CD14-positive monocyte (primary cell): ENCODE measurements at regions not wholly inside any gene's neighbourhood (a gene's known extent, or its start where the extent isn't known, plus 50 kb on each side); places are given as distances from the start of the nearest gene placed in this dataset.

Experiments used
- DNase-seq, 3 donors: peaks; one replicate each; pipeline ENCODE4 v3.0.0-alpha.2; 2011 to 2022
- H2AFZ ChIP-seq: 2 replicates; pipeline ENCODE4 v1.6.0; 2012; ENCODE audit warnings: mild to moderate bottlenecking, low read depth, low read length, inconsistent platforms; ENCODE audit not compliant: insufficient read depth, poor library complexity, severe bottlenecking
- H3K27ac ChIP-seq, 2 donors: 1 replicate in 1 of 2; 2 replicates in 1 of 2; pipeline ENCODE4 v1.5.1; 2012 to 2013; ENCODE audit warnings: low read length in 2 of 2, control low read depth in 1 of 2, inconsistent platforms in 1 of 2, low read depth in 1 of 2, mild to moderate bottlenecking in 1 of 2
- H3K27me3 ChIP-seq, 2 donors: one replicate each; pipeline versions ENCODE4 v1.6.0 to v1.6.1; 2011 to 2013; ENCODE audit warnings: low read length in 2 of 2; ENCODE audit not compliant: control insufficient read depth in 2 of 2, insufficient read depth in 2 of 2
- H3K36me3 ChIP-seq, 2 donors: replicated peaks in 1 of 2; 1 replicate in 1 of 2; 2 replicates in 1 of 2; pipeline versions ENCODE4 v1.5.1 to v1.6.1; 2012 to 2013; ENCODE audit warnings: low read length in 2 of 2, control low read depth in 1 of 2, inconsistent platforms in 1 of 2, mild to moderate bottlenecking in 1 of 2; ENCODE audit not compliant: insufficient read depth in 2 of 2, control insufficient read depth in 1 of 2
- H3K4me1 ChIP-seq, 2 donors: 1 replicate in 1 of 2; 2 replicates in 1 of 2; pipeline versions ENCODE4 v1.5.1 to v1.6.1; 2012 to 2013; ENCODE audit warnings: low read length in 2 of 2, control low read depth in 1 of 2, inconsistent platforms in 1 of 2, mild to moderate bottlenecking in 1 of 2, moderate library complexity in 1 of 2; ENCODE audit not compliant: insufficient read depth in 2 of 2, control insufficient read depth in 1 of 2
- H3K4me2 ChIP-seq: replicated peaks from 2 replicates; pipeline ENCODE3; 2012; ENCODE audit warnings: low read length, moderate library complexity, mild to moderate bottlenecking; ENCODE audit not compliant: poor library complexity, severe bottlenecking; ENCODE audit errors: extremely low read depth
- H3K4me3 ChIP-seq, 3 experiments: fragments of 200-600 bp in 1 of 3; sonication (generic) in 1 of 3; replicated peaks in 1 of 3; 1 replicate in 2 of 3; 2 replicates in 1 of 3; pipeline ENCODE4 v1.5.1; 2011 to 2013; ENCODE audit warnings: low read length in 3 of 3, mild to moderate bottlenecking in 3 of 3, control low read depth in 2 of 3, low read depth in 2 of 3, inconsistent platforms in 1 of 3, moderate library complexity in 1 of 3
- H3K79me2 ChIP-seq: 2 replicates; pipeline ENCODE4 v1.6.0; 2012; ENCODE audit warnings: mild to moderate bottlenecking, control low read depth, inconsistent platforms, low read length, moderate library complexity; ENCODE audit not compliant: insufficient read depth
- H3K9ac ChIP-seq: 2 replicates; pipeline ENCODE4 v1.6.0; 2017; ENCODE audit warnings: low read length, mild to moderate bottlenecking; ENCODE audit not compliant: insufficient read depth, poor library complexity, severe bottlenecking
- H3K9me3 ChIP-seq, 2 donors: replicated peaks in 1 of 2; 1 replicate in 1 of 2; 2 replicates in 1 of 2; pipeline versions ENCODE4 v1.5.1 to v1.6.1; 2012 to 2013; ENCODE audit warnings: low read length in 2 of 2, control low read depth in 1 of 2; ENCODE audit not compliant: control insufficient read depth in 1 of 2, insufficient read depth in 1 of 2
- H4K20me1 ChIP-seq: 2 replicates; pipeline ENCODE4 v1.6.0; 2012; ENCODE audit warnings: mild to moderate bottlenecking, low read length, control low read depth, moderate library complexity; ENCODE audit not compliant: insufficient read depth
- H3K27ac Mint-ChIP-seq, 7 donors: one replicate each; pipeline ENCODE4 v1.8.0; 2020; ENCODE audit warnings: mild to moderate bottlenecking in 7 of 7, mixed read lengths in 7 of 7, moderate library complexity in 6 of 7, inconsistent platforms in 2 of 7
- H3K27me3 Mint-ChIP-seq, 3 donors: one replicate each; pipeline ENCODE4 v1.8.0; 2021 to 2022; ENCODE audit warnings: low read depth in 3 of 3, mild to moderate bottlenecking in 3 of 3, mixed read lengths in 3 of 3, moderate library complexity in 3 of 3, inconsistent platforms in 1 of 3
- H3K36me3 Mint-ChIP-seq, 2 donors: one replicate each; pipeline ENCODE4 v1.8.0; 2020; ENCODE audit warnings: mixed read lengths in 2 of 2, inconsistent platforms in 1 of 2, mild to moderate bottlenecking in 1 of 2
- H3K4me1 Mint-ChIP-seq: one replicate; pipeline ENCODE4 v1.8.0; 2020; ENCODE audit warnings: mild to moderate bottlenecking, mixed read lengths
- H3K4me3 Mint-ChIP-seq, 2 donors: one replicate each; pipeline ENCODE4 v1.8.0; 2020; ENCODE audit warnings: mild to moderate bottlenecking in 2 of 2, mixed read lengths in 2 of 2, moderate library complexity in 1 of 2
- H3K9me3 Mint-ChIP-seq, 7 donors: one replicate each; pipeline ENCODE4 v1.8.0; 2020 to 2022; ENCODE audit warnings: mixed read lengths in 7 of 7, mild to moderate bottlenecking in 6 of 7, moderate library complexity in 6 of 7, inconsistent platforms in 2 of 7
- WGBS: methylation state at CpG from one replicate; pipeline ENCODE4 v1.1.5; 2013; ENCODE audit warnings: missing lambda C conversion rate; ENCODE audit not compliant: insufficient coverage; 5-methylcytosine and 5-hydroxymethylcytosine counted together
- intact Hi-C, 2 donors: fragments of 100-400 bp; cut with micrococcal nuclease; formaldehyde crosslinking; loops; one replicate each; pipeline versions ENCODE4 v1.15.0 to v1.15.1; 2023
- TF ChIP-seq, protein P1 (sequence below): fragments of 200-600 bp; IDR thresholded peaks from one replicate; pipeline ENCODE4 v1.8.0; 2022; ENCODE audit warnings: antibody characterized with exemption, mild to moderate bottlenecking

- H3K4me2 ChIP-seq: no peak overlapping the region
- H3K27ac ChIP-seq: no peak overlapping the region
- H3K27me3 Mint-ChIP-seq: peaks cover 0 to 3% (median 2%) of the 10 kb centered on the region in 3 donors
- no peaks in the 10 kb centered on the region for H3K36me3 Mint-ChIP-seq
- no peaks in the 10 kb centered on the region for H3K9me3 ChIP-seq
- no peak for DNase-seq
- no peak overlapping the region for H3K4me3 ChIP-seq
- H3K4me3 Mint-ChIP-seq: no peak overlapping the region
- no peak overlapping the region for H3K27ac Mint-ChIP-seq
- H3K9ac ChIP-seq: no peak overlapping the region
- no peaks in the 10 kb centered on the region for H3K27me3 ChIP-seq
- H3K79me2 ChIP-seq: no peaks in the 10 kb centered on the region
- no peaks in the 10 kb centered on the region for H3K4me1 Mint-ChIP-seq
- 86% methylated on average over 1 of the region's 3 CpGs for WGBS
- TF ChIP-seq, protein P1, sequence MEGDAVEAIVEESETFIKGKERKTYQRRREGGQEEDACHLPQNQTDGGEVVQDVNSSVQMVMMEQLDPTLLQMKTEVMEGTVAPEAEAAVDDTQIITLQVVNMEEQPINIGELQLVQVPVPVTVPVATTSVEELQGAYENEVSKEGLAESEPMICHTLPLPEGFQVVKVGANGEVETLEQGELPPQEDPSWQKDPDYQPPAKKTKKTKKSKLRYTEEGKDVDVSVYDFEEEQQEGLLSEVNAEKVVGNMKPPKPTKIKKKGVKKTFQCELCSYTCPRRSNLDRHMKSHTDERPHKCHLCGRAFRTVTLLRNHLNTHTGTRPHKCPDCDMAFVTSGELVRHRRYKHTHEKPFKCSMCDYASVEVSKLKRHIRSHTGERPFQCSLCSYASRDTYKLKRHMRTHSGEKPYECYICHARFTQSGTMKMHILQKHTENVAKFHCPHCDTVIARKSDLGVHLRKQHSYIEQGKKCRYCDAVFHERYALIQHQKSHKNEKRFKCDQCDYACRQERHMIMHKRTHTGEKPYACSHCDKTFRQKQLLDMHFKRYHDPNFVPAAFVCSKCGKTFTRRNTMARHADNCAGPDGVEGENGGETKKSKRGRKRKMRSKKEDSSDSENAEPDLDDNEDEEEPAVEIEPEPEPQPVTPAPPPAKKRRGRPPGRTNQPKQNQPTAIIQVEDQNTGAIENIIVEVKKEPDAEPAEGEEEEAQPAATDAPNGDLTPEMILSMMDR: no peak
- no peaks in the 10 kb centered on the region for H3K4me1 ChIP-seq
- H3K9me3 Mint-ChIP-seq: peaks cover 0 to 5% (median 0%) of the 10 kb centered on the region in 7 donors
- no peaks in the 10 kb centered on the region for H4K20me1 ChIP-seq
- intact Hi-C loops: no loop called here
- no peaks in the 10 kb centered on the region for H3K36me3 ChIP-seq
- no peak overlapping the region for H2AFZ ChIP-seq
Measured at GRCh38 chr16:6678586-6678985, 654.1 kb upstream of the RBFOX1 start.

- no peak overlapping the region for H3K27ac Mint-ChIP-seq
- Histone ChIP-seq H3K9ac (no peak overlapping the region), H2AFZ (no peak overlapping the region), H3K27me3 (no peaks in the 10 kb centered on the region), H3K4me2 (no peak overlapping the region), H4K20me1 (no peaks in the 10 kb centered on the region), H3K4me3 (no peak overlapping the region), H3K27ac (no peak overlapping the region), H3K9me3 (no peaks in the 10 kb centered on the region), H3K79me2 (no peaks in the 10 kb centered on the region), H3K36me3 (no peaks in the 10 kb centered on the region), H3K4me1 (no peaks in the 10 kb centered on the region)
- TF ChIP-seq, protein P1: no peak
- H3K27me3 Mint-ChIP-seq: peaks cover 0 to 1% (median 0%) of the 10 kb centered on the region in 3 donors
- peaks cover 0 to 5% (median 0%) of the 10 kb centered on the region in 7 donors for H3K9me3 Mint-ChIP-seq
- H3K4me1 Mint-ChIP-seq: no peaks in the 10 kb centered on the region
- no peak for DNase-seq
- intact Hi-C loops: no loop called here
- H3K4me3 Mint-ChIP-seq: no peak overlapping the region
- WGBS: 90% methylated on average over 2 of the region's 4 CpGs
- H3K36me3 Mint-ChIP-seq: no peaks in the 10 kb centered on the region
Measured at GRCh38 chr16:6674071-6674470, 658.6 kb upstream of the RBFOX1 start.
